T47D (cell line): ENCODE measurements at regions not wholly inside any gene's neighbourhood (a gene's known extent, or its start where the extent isn't known, plus 50 kb on each side); places are given as distances from the start of the nearest gene placed in this dataset.

Experiments used
- DNase-seq, 2 experiments: peaks; one replicate each; pipeline versions ENCODE4 v3.0.0 to v3.0.0-alpha.2; 2011 to 2012; ENCODE audit warnings: low read depth in 1 of 2, low spot score in 1 of 2
- JUND ChIP-seq: IDR thresholded peaks from 2 replicates; pipeline ENCODE4 v1.6.1; 2012; ENCODE audit warnings: low read depth
- in situ Hi-C: cut with HindIII; loops from 2 replicates; pipeline ENCODE4 v1.10.0; 2016; ENCODE audit warnings: low sequenced_read_pairs, low pct_unique_long_range_greater_than_20kb

- DNase-seq, result no peak
- in situ Hi-C loops, result no loop called here
- no peak for TF ChIP-seq JUND
Observed at GRCh38 chr20:11076434-11077105, 402.8 kb upstream of the JAG1 start.

- in situ Hi-C loops, result no loop called here
- TF ChIP-seq JUND, result no peak
Observed at GRCh38 chr20:11077226-11077625, 403.4 kb upstream of the JAG1 start.

GRCh38 chr20:11080010-11080409, 406.2 kb upstream of the JAG1 start:
- TF ChIP-seq JUND, result no peak
- in situ Hi-C loops, result no loop called here
- DNase-seq, result no peak

More at GRCh38 chr20:11077226-11077625, 403.4 kb upstream of the JAG1 start:
- DNase-seq, result no peak

- no peak for DNase-seq
- TF ChIP-seq JUND, result no peak
- in situ Hi-C loops, result no loop called here
Observed at GRCh38 chr20:11080781-11081377, 407.1 kb upstream of the JAG1 start.

GRCh38 chr20:11083841-11084240, 410.0 kb upstream of the JAG1 start:
- no peak for DNase-seq
- in situ Hi-C loops, result no loop called here
- no peak for TF ChIP-seq JUND

- in situ Hi-C loops, result no loop called here
- DNase-seq, result no peak
- TF ChIP-seq JUND, result no peak
Observed at GRCh38 chr20:11084508-11084907, 410.7 kb upstream of the JAG1 start.

- in situ Hi-C loops, result no loop called here
- no peak for DNase-seq
- no peak for TF ChIP-seq JUND
Observed at GRCh38 chr20:11086970-11087369, 413.2 kb upstream of the JAG1 start.

GRCh38 chr20:11090751-11091150, 417.0 kb upstream of the JAG1 start:
- in situ Hi-C loops, result no loop called here
- no peak for TF ChIP-seq JUND
- DNase-seq, result no peak

GRCh38 chr20:11091511-11091910, 417.7 kb upstream of the JAG1 start:
- TF ChIP-seq JUND, result no peak
- no peak for DNase-seq
- in situ Hi-C loops, result no loop called here

GRCh38 chr20:11092151-11092550, 418.4 kb upstream of the JAG1 start:
- no peak for TF ChIP-seq JUND
- DNase-seq, result no peak
- in situ Hi-C loops, result no loop called here

GRCh38 chr20:11094196-11094595, 420.4 kb upstream of the JAG1 start:
- no peak for DNase-seq
- no peak for TF ChIP-seq JUND

GRCh38 chr20:11094711-11095110, 420.9 kb upstream of the JAG1 start:
- TF ChIP-seq JUND, result no peak
- in situ Hi-C loops, result no loop called here
- no peak for DNase-seq

More at GRCh38 chr20:11094196-11094595, 420.4 kb upstream of the JAG1 start:
- in situ Hi-C loops, result no loop called here

GRCh38 chr20:11098888-11099287, 425.1 kb upstream of the JAG1 start:
- TF ChIP-seq JUND, result no peak
- DNase-seq, result no peak
- in situ Hi-C loops, result no loop called here

- TF ChIP-seq JUND, result no peak
- in situ Hi-C loops, result no loop called here
- DNase-seq, result no peak
Observed at GRCh38 chr20:11101243-11101642, 427.4 kb upstream of the JAG1 start.
